ENCODE measurements at regions not wholly inside any gene's neighbourhood (a gene's known extent, or its start where the extent isn't known, plus 50 kb on each side); places are given as distances from the start of the nearest gene placed in this dataset.

DNA sequence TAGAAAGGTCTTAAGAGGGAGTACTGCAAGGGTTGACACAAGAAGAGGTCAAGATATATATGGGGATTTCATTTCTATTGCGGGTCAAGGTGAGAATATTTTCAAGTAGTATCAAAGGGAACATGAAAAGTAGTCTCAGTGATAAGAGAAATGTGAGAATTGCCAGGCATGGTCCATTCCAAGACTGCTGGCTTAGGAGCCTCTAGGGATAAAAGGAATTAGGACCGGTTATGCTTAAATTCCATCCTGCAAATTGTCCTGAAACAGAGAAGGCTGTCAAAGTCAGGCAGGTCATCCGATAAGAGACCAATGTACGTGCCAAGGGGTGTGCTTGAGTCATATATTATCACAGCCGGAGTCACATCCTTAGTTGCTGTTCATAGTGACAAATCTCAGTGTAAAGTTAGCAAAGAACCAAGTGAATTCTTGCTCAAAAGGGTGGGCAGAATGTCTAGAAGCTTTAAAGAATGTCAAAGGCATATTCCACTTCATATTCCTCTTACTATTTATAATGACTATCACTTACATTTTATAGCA, 133.6 kb downstream of the CBLL2 start:
- H3K9me3 ChIP-seq (ENCODE audit: control insufficient read depth, low read depth, low read length), result no peaks in the 10 kb centered on the region
- DNase-seq, result no peak
- no peaks in the 10 kb centered on the region for H3K79me1 ChIP-seq (ENCODE audit: insufficient read depth, low read depth, low read length, poor library complexity, severe bottlenecking)
- no peaks in the 10 kb centered on the region; a peak in 1 of 7 replicates for H3K36me3 Mint-ChIP-seq (ENCODE audit: insufficient read depth in 1 of 3, low read depth in 3 of 3)
- H2BK12ac ChIP-seq (ENCODE audit: insufficient read length, low read depth, low read length), result no peak overlapping the region
- H2BK5ac ChIP-seq (ENCODE audit: insufficient read length, low read length), result no peak overlapping the region
- H2AK5ac ChIP-seq (ENCODE audit: insufficient read length, low read length), result no peak overlapping the region
- H3K4me1 Mint-ChIP-seq, result no peaks in the 10 kb centered on the region
- H3K4ac ChIP-seq (ENCODE audit: low read depth, low read length), result no peak overlapping the region
- WGBS (ENCODE audit: extremely low coverage, insufficient read length, low lambda C conversion rate), result no CpG with 5 or more reads among the region's 5 CpGs
- no peak overlapping the region for H3K4me2 ChIP-seq (ENCODE audit: insufficient read depth, insufficient read length, low read length)
- no peaks in the 10 kb centered on the region for H3K4me1 ChIP-seq (ENCODE audit: insufficient read depth, low read length)
- no peak overlapping the region for H4K5ac ChIP-seq (ENCODE audit: insufficient read length, low read depth, low read length)
- H2BK15ac ChIP-seq (ENCODE audit: low read depth, low read length), result no peak overlapping the region
- no peak overlapping the region for H4K8ac ChIP-seq (replicated peaks; ENCODE audit: insufficient read length, low read depth, low read length)
- no peak overlapping the region for H2BK120ac ChIP-seq (ENCODE audit: low read depth, low read length, poor library complexity, severe bottlenecking)
- H3K56ac ChIP-seq (ENCODE audit: insufficient read length, low read depth, low read length), result no peak overlapping the region
- no peaks in the 10 kb centered on the region for H4K20me1 ChIP-seq (ENCODE audit: control insufficient read depth, insufficient read depth, insufficient read length)
- no peaks in the 10 kb centered on the region for H3K27me3 ChIP-seq (ENCODE audit: insufficient read depth, low read length)
- no peak overlapping the region for H2BK20ac ChIP-seq (ENCODE audit: low read depth, low read length, poor library complexity, severe bottlenecking)
- no peak overlapping the region for H3T11ph ChIP-seq (ENCODE audit: low read length)
- H3K27ac ChIP-seq (ENCODE audit: insufficient read length, low read depth, low read length), result no peak overlapping the region
- H3K23me2 ChIP-seq (ENCODE audit: insufficient read length, low read depth, low read length, poor library complexity, severe bottlenecking), result no peaks in the 10 kb centered on the region
- no peak overlapping the region for H3K9ac ChIP-seq (ENCODE audit: extremely low read depth, insufficient read length, low read length)
- H4K91ac ChIP-seq (ENCODE audit: insufficient read length, low read depth, low read length), result no peak overlapping the region
- no peaks in the 10 kb centered on the region for H3K79me2 ChIP-seq (ENCODE audit: insufficient read depth, low read length)
- H3K27ac Mint-ChIP-seq, result no peak overlapping the region
- H3K27me3 Mint-ChIP-seq (ENCODE audit: low read depth), result no peaks in the 10 kb centered on the region; the same call in 1 of the 2 replicates
- no peak overlapping the region for H3K18ac ChIP-seq (ENCODE audit: insufficient read length, low read depth, low read length)
- no peak overlapping the region for H2AFZ ChIP-seq (ENCODE audit: low read length)
- TF ChIP-seq, protein P1, sequence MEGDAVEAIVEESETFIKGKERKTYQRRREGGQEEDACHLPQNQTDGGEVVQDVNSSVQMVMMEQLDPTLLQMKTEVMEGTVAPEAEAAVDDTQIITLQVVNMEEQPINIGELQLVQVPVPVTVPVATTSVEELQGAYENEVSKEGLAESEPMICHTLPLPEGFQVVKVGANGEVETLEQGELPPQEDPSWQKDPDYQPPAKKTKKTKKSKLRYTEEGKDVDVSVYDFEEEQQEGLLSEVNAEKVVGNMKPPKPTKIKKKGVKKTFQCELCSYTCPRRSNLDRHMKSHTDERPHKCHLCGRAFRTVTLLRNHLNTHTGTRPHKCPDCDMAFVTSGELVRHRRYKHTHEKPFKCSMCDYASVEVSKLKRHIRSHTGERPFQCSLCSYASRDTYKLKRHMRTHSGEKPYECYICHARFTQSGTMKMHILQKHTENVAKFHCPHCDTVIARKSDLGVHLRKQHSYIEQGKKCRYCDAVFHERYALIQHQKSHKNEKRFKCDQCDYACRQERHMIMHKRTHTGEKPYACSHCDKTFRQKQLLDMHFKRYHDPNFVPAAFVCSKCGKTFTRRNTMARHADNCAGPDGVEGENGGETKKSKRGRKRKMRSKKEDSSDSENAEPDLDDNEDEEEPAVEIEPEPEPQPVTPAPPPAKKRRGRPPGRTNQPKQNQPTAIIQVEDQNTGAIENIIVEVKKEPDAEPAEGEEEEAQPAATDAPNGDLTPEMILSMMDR (conservative IDR thresholded peaks at IDR 0.05), result no peak
- peaks cover 0 to 26% of the 10 kb centered on the region in 2 experiments; a peak in 3 of 5 replicates for H3K9me3 Mint-ChIP-seq
- no peak overlapping the region for H3K14ac ChIP-seq (ENCODE audit: insufficient read depth, low read length)
- H3K23ac ChIP-seq (ENCODE audit: insufficient read length, low read depth, low read length), result no peak overlapping the region
- H3K4me3 Mint-ChIP-seq, result no peak overlapping the region
